IPS-15b (cell line): ENCODE measurements at regions not wholly inside any gene's neighbourhood (a gene's known extent, or its start where the extent isn't known, plus 50 kb on each side); places are given as distances from the start of the nearest gene placed in this dataset.
"Not testable (repeated sequence)": the region's sequence is repeated elsewhere in the genome, so short reads cannot be mapped to it uniquely, and the experiment has no call there.

Experiments used
- H3K27me3 ChIP-seq: one replicate; pipeline ENCODE4 v1.6.1; 2013; ENCODE audit warnings: low read length; ENCODE audit not compliant: control insufficient read depth, insufficient read depth
- H3K36me3 ChIP-seq: one replicate; pipeline ENCODE4 v1.6.1; 2013; ENCODE audit warnings: low read length; ENCODE audit not compliant: control insufficient read depth, insufficient read depth
- H3K4me1 ChIP-seq: one replicate; pipeline ENCODE4 v1.6.1; 2013; ENCODE audit warnings: mild to moderate bottlenecking, low read length; ENCODE audit not compliant: control insufficient read depth, insufficient read depth
- H3K4me3 ChIP-seq: one replicate; pipeline ENCODE4 v1.5.1; 2013; ENCODE audit warnings: low read depth, low read length
- H3K9ac ChIP-seq: one replicate; pipeline ENCODE4 v1.6.1; 2013; ENCODE audit warnings: low read depth, mild to moderate bottlenecking, low read length
- H3K9me3 ChIP-seq: one replicate; pipeline ENCODE4 v1.6.1; 2013; ENCODE audit warnings: mild to moderate bottlenecking, low read length; ENCODE audit not compliant: control insufficient read depth, insufficient read depth

GRCh38 chrX:138020941-138021340 lies 455.0 kb downstream of the ZIC3 start:
- H3K4me3 ChIP-seq, result no peak overlapping the region
- H3K9ac ChIP-seq, result no peak overlapping the region
- H3K4me1 ChIP-seq, result peaks cover 7% of the 10 kb centered on the region
- H3K9me3 ChIP-seq, result no peaks in the 10 kb centered on the region
- H3K36me3 ChIP-seq, result no peaks in the 10 kb centered on the region
- H3K27me3 ChIP-seq, result no peaks in the 10 kb centered on the region

- Histone ChIP-seq H3K36me3 (no peaks in the 10 kb centered on the region), H3K4me3 (no peak overlapping the region), H3K9me3 (no peaks in the 10 kb centered on the region), H3K27me3 (no peaks in the 10 kb centered on the region), H3K4me1 (peaks cover under 1% of the 10 kb centered on the region), H3K9ac (no peak overlapping the region)
These were observed 460.3 kb downstream of the ZIC3 start for GRCh38 chrX:138026211-138026610.

- no peaks in the 10 kb centered on the region for H3K36me3 ChIP-seq
- no peaks in the 10 kb centered on the region for H3K9me3 ChIP-seq
- H3K4me3 ChIP-seq, result no peak overlapping the region
- no peaks in the 10 kb centered on the region for H3K4me1 ChIP-seq
- H3K27me3 ChIP-seq, result no peaks in the 10 kb centered on the region
- no peak overlapping the region for H3K9ac ChIP-seq
These were observed 465.8 kb downstream of the ZIC3 start for GRCh38 chrX:138031715-138032114.

GRCh38 chrX:138034136-138034535 lies 468.2 kb downstream of the ZIC3 start:
- Histone ChIP-seq H3K36me3 (no peaks in the 10 kb centered on the region), H3K9ac (no peak overlapping the region), H3K9me3 (no peaks in the 10 kb centered on the region), H3K4me3 (no peak overlapping the region), H3K4me1 (no peaks in the 10 kb centered on the region), H3K27me3 (no peaks in the 10 kb centered on the region)

GRCh38 chrX:138037548-138037947 lies 471.6 kb downstream of the ZIC3 start:
- H3K4me3 ChIP-seq, result no peak overlapping the region
- H3K4me1 ChIP-seq, result no peaks in the 10 kb centered on the region
- H3K9me3 ChIP-seq, result no peaks in the 10 kb centered on the region
- H3K9ac ChIP-seq, result no peak overlapping the region
- no peaks in the 10 kb centered on the region for H3K27me3 ChIP-seq
- H3K36me3 ChIP-seq, result no peaks in the 10 kb centered on the region

GRCh38 chrX:138057883-138058282 lies 492.0 kb downstream of the ZIC3 start:
- Histone ChIP-seq H3K9me3 (no peaks in the 10 kb centered on the region), H3K27me3 (no peaks in the 10 kb centered on the region), H3K36me3 (no peaks in the 10 kb centered on the region), H3K9ac (no peak overlapping the region), H3K4me3 (no peak overlapping the region), H3K4me1 (no peaks in the 10 kb centered on the region)

- Histone ChIP-seq H3K9ac (no peak overlapping the region), H3K9me3 (no peaks in the 10 kb centered on the region), H3K4me1 (no peaks in the 10 kb centered on the region), H3K27me3 (no peaks in the 10 kb centered on the region), H3K36me3 (no peaks in the 10 kb centered on the region), H3K4me3 (no peak overlapping the region)
These were observed 493.0 kb downstream of the ZIC3 start for GRCh38 chrX:138058931-138059330.

- Histone ChIP-seq H3K9me3 (no peaks in the 10 kb centered on the region), H3K36me3 (no peaks in the 10 kb centered on the region), H3K4me1 (no peaks in the 10 kb centered on the region), H3K4me3 (no peak overlapping the region), H3K27me3 (no peaks in the 10 kb centered on the region), H3K9ac (no peak overlapping the region)
These were observed 501.5 kb downstream of the ZIC3 start for GRCh38 chrX:138067415-138067814.

- no peak overlapping the region for H3K4me3 ChIP-seq
- H3K4me1 ChIP-seq, result no peaks in the 10 kb centered on the region
- no peaks in the 10 kb centered on the region for H3K36me3 ChIP-seq
These were observed 507.7 kb downstream of the ZIC3 start for GRCh38 chrX:138073626-138074025.

GRCh38 chrX:138082251-138082650 lies 516.3 kb downstream of the ZIC3 start:
- Histone ChIP-seq H3K9ac (no peak overlapping the region), H3K27me3 (no peaks in the 10 kb centered on the region), H3K36me3 (no peaks in the 10 kb centered on the region), H3K4me1 (no peaks in the 10 kb centered on the region), H3K9me3 (peaks cover 5% of the 10 kb centered on the region), H3K4me3 (no peak overlapping the region)

More at GRCh38 chrX:138073626-138074025, 507.7 kb downstream of the ZIC3 start:
- no peaks in the 10 kb centered on the region for H3K27me3 ChIP-seq
- H3K9ac ChIP-seq, result no peak overlapping the region
- no peaks in the 10 kb centered on the region for H3K9me3 ChIP-seq

GRCh38 chrX:138082896-138083295 lies 517.0 kb downstream of the ZIC3 start:
- H3K9me3 ChIP-seq, result peaks cover 5% of the 10 kb centered on the region
- H3K9ac ChIP-seq, result no peak overlapping the region
- no peaks in the 10 kb centered on the region for H3K36me3 ChIP-seq
- no peak overlapping the region for H3K4me3 ChIP-seq
- H3K27me3 ChIP-seq, result no peaks in the 10 kb centered on the region
- no peaks in the 10 kb centered on the region for H3K4me1 ChIP-seq

- H3K4me3 ChIP-seq, H3K4me1 ChIP-seq, H3K27me3 ChIP-seq, H3K36me3 ChIP-seq, H3K9me3 ChIP-seq, H3K9ac ChIP-seq: not testable (repeated sequence)
These were observed 545.0 kb downstream of the ZIC3 start for GRCh38 chrX:138110910-138111309.

- Histone ChIP-seq H3K27me3 (no peaks in the 10 kb centered on the region), H3K9ac (no peak overlapping the region), H3K4me3 (no peak overlapping the region), H3K36me3 (no peaks in the 10 kb centered on the region), H3K9me3 (no peaks in the 10 kb centered on the region), H3K4me1 (peaks cover 3% of the 10 kb centered on the region)
These were observed 561.4 kb downstream of the ZIC3 start for GRCh38 chrX:138127314-138127713.
